Posterior vena cava (tissue), 2 donors: ENCODE measurements at regions not wholly inside any gene's neighbourhood (a gene's known extent, or its start where the extent isn't known, plus 50 kb on each side); places are given as distances from the start of the nearest gene placed in this dataset.

Experiments used
- DNase-seq: peaks from one replicate; pipeline ENCODE4 v3.0.0-alpha.2; 2020; ENCODE audit warnings: low spot score
- intact Hi-C, 2 donors: fragments of 100-400 bp; cut with DNase I; formaldehyde crosslinking; loops; one replicate each; pipeline versions ENCODE4 v1.14.1 to v1.14.2; 2022 to 2023
- donor health status: DM: yes; HTN: yes; CAD: no.
- donor health status: DM: yes; HTN: yes; CAD: no.

DNA sequence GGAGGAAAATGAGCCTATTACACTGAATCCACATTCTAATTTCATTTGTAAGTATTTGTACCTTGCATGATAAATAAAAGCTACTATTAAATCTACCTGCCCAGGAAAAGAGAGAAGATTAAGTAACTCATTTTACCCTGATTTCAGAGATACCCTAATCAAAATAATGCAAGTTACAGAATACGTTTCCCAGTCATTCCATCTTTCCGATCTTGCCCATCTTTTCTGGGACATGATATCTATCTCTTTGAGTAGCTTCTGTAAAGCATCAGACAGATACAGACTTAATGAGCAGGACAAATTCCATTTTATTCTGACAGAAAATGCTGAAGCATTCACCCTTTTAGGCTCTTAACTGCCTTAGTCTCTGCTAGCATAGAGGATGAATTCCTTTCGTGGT, 56.6 kb downstream of the SPRY2 start:
- intact Hi-C loops, result no loop called here
- DNase-seq, result no peak

- intact Hi-C loops, result no loop called here
- DNase-seq, result no peak
Observed at GRCh38 chr13:80278706-80279105, 62.2 kb downstream of the SPRY2 start.

DNA sequence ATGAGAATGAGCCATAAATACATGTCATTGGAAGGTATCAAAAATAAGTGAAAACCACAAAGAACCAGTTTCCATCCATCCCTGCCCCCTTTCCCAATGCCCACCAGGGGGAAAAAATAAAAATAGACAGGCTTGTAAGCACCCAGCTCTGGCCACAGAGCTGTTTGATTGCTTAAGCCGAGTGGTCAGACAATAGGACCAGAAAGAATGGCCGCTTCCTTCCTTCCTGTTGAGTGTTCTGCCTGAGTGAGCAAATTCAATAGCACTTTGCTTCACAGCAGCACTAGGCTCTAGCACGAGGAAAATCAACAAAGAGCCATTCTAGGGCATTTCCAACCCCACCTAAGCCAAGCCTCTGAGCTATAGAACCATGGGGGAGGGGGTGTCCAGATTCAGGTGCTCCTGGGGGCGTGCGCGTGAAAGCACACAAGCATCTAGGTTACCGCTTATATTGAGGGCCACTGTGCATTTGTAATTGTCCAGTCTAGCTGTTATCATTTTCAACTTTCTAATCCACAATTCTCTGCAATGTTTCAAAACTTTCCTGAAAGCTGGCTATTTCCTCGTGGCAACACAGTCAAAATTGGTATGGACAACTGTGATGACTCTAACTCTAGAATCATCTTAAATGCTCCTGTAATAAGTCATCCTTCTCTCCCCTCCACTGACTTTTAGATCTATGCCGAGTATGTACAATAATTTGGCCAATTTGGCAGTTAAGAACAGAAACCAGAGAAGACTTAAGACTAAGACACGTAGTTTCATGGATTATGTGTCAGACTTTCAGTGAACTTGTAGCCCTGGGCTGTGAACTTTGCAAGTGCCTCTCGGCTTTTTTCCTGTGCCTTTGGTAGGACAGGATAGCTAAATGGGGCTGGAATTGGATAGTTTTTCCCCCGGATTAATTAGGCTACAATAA, 64.3 kb downstream of the SPRY2 start:
- intact Hi-C loops, result no loop called here
- no peak for DNase-seq

- no peak for DNase-seq
- intact Hi-C loops, result no loop called here
Observed at GRCh38 chr13:80274643-80275042, 66.3 kb downstream of the SPRY2 start.

DNA sequence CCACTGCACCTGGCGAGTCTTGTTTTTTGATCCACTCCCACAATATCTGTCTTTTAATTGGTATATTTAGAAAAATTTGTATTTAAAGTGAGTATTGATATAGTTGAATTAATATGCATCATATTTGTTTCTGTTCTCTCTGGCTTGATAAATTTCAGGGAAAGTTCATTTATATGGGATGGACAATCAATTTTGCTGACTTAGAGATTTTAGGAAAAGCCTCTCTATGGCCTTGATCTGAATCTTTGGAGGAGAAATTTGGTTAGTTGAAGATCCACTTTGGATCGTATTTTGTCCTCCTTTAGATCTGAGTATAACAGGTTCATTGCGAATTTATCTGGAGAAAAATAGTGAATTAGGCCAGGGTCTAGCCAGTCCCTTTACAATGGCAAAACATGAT, 67.2 kb downstream of the SPRY2 start:
- intact Hi-C loops, result no loop called here
- no peak for DNase-seq

- intact Hi-C loops, result no loop called here
- no peak for DNase-seq
Observed at GRCh38 chr13:80265348-80265747, 75.6 kb downstream of the SPRY2 start.

- intact Hi-C loops, result no loop called here
- no peak for DNase-seq
Observed at GRCh38 chr13:80263745-80264513, 77.0 kb downstream of the SPRY2 start.

DNA sequence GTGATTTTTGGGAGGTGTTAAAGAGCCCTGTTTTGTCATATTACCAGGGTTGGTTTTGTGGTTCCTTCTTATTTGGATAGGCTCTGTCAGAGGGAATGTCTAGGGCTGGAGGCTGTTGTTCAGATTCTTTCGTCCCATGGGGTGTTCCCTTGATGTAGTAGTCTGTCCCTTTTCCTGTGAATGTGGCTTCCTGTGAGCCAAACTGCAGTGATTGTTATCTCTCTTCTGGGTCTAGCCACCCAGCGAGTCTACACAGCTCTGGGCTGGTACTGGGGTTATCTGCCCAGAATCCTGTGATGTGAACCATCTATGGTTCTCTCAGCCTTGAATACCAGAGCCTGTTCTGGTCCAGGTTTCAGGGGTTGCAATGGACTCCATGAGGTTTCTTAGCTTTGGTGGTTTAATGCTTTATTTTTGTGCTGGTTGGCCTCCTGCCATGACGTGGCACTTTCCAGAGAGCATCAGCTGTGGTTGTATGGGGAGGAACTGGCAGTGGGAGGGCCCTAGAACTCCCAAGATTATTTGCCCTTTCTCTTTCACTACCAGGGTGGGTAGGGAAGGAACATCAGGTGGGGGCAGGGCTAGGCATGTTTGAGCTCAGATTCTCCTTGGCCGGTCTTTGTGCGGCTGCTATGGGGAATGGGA, 78.8 kb downstream of the SPRY2 start:
- DNase-seq, result no peak
- intact Hi-C loops, result no loop called here

- DNase-seq, result no peak
- intact Hi-C loops, result no loop called here
Observed at GRCh38 chr13:80259159-80259558, 81.8 kb downstream of the SPRY2 start.

- DNase-seq, result no peak
- intact Hi-C loops, result no loop called here
Observed at GRCh38 chr13:80256352-80256932, 84.5 kb downstream of the SPRY2 start.

GRCh38 chr13:80255946-80256345, 85.0 kb downstream of the SPRY2 start:
- DNase-seq, result no peak
- intact Hi-C loops, result no loop called here

DNA sequence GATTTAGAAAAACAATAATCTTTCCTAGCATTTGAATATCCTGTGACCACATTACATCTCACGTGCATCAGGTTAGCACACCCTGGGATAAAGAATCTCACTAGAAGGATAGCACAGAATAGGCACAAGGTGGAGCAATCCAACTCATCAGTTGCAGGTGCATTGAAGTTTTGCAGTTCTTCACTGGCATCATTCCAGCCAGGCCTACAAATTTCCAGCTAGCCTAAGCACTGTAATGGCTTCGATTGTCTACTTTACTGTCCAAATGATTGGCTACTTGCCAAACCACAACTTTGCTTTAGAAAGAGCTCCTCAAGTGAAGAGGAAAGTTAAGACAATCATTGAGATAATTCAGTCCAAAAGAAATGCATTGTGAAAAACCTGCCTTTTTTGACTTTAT, 89.5 kb downstream of the SPRY2 start:
- DNase-seq, result no peak
- intact Hi-C loops, result no loop called here

DNA sequence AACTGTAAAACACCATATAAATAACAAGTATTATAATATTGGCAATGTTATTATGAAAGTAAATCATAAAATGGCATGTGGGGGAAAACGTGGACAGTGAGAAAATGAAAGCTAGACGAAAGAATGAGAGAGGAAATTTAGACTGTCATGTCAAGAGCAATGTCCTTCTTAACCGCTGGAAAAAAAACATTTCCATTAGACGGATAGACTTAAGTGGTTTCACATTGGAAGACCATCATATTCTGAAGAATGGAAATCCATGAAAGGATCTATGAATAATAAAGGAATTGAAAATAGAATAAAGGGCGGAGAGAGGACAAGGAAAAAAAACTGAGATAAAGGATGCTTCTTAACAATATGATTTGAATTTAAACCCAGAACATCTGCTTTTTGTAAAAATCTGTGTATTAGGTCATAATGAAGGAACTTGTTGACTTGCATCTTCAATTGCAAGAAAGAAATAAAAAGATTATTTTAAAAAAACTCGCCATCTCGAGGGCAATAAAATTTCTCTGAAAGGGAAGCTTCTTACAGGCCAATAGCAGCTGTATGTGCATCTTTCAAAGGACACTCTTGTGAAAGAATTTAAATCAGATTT, 90.6 kb downstream of the SPRY2 start:
- DNase-seq, result no peak
- intact Hi-C loops, result no loop called here

GRCh38 chr13:80249516-80250212, 91.3 kb downstream of the SPRY2 start:
- intact Hi-C loops, result no loop called here
- DNase-seq, result no peak

DNA sequence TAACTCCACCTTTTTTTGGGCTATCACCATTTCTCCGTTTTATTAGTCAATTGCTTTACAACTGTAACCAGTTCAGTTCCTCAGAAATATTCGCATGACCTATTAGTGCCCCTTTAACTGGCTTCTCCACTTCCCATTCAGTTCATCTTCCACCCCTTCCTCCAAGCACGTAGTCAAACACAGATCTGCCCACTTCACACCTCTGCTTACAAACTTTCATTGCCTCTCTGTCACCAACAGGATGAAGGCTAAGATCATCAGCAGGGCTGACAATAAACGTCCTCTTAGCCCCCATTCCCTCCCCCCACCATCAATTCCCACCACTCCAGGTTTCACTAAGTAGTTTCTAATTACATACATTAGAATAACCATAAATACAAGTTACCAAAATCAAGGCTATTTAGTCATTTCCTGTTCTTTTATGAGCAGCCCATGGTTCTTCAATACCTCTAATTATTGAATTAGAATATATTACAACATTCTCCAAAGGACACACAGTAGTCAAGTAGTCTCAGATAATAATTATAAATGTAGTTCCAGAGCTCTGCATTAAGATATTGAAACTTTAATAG, 95.7 kb downstream of the SPRY2 start:
- no peak for DNase-seq
- intact Hi-C loops, result no loop called here

DNA sequence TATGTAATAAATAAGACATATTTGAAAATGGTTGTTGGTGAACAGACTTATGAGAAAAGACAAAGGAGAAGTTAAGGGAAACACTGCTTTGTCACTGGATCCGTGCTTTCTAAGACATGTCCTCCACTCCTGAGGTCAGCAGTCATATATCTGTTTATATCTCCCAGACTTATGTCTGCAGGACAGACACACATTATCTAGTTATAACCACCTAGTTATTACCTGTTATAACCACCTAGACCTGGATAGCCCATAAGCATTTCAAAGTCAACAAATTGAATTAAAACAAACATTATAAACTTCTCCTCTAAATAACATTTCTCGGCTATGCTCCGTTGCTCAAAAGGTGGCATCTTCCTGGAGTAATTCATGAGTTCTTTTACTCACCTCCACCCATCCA, 96.4 kb downstream of the SPRY2 start:
- DNase-seq, result no peak
- intact Hi-C loops, result no loop called here

DNA sequence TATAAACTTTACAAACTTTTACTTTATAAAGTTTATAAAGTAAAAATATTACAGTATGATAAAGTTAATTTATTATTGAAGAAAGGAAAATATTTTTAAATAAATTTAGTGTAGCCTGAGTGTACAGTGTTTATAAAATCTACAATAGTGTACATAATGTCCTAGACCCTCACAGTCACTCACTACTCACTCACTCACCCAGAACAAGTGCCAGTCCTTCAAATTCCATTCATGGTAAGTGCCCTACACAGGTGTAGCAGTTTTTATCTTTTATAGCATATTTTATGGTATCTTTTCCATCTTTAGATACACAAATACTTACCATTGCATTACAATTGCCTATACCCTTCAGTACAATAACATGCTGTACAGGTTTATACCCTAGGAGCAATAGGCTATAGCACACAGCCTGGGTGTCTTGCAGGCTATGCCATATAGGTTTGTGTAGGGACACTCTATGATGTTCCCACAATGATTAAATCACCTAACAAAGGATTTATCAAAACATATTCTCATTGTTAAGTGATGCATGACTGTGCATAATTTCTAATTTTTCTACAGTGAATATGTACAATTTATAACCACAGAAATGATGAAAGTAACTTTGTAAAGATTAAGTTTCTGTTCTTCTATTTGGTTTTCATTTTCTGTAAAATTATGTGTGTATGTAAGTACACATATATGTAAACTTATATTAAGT, 98.0 kb downstream of the SPRY2 start:
- intact Hi-C loops, result no loop called here
- DNase-seq, result no peak
